PC-9 (cell line): ENCODE measurements at regions not wholly inside any gene's neighbourhood (a gene's known extent, or its start where the extent isn't known, plus 50 kb on each side); places are given as distances from the start of the nearest gene placed in this dataset.

Experiments
- BruUV-seq: library from RNA; stranded (reverse); fragments of 400-500 nt; replicated peaks from 2 replicates; lab custom pipeline; 2021; lab: Mats Ljungman, UMichigan
- CTCF ChIA-PET: fragments of 300-600 bp; sonication (Branson Sonifier 250); formaldehyde crosslinking; loops from one replicate; lab custom pipeline; 2022; ENCODE audit warnings: antibody characterized with exemption; lab: Charles Lee
- POLR2A ChIA-PET: fragments of 300-600 bp; sonication (Branson Sonifier 250); formaldehyde crosslinking; loops from one replicate; lab custom pipeline; 2022; ENCODE audit warnings: antibody characterized with exemption; ENCODE audit not compliant: unreplicated experiment; lab: Charles Lee
- DNase-seq, 2 experiments: peaks; one replicate each; pipeline versions ENCODE4 v3.0.0 to v3.0.0-alpha.2; 2015 to 2022; ENCODE audit warnings: mixed read lengths in 1 of 2
- H2AFZ ChIP-seq: fragments of 200-600 bp; sonication (generic); 2 replicates; pipeline ENCODE4 v1.8.1; 2017; ENCODE audit warnings: antibody characterized with exemption
- H3F3A ChIP-seq: fragments of 200-600 bp; sonication (generic); 2 replicates; pipeline ENCODE4 v1.8.1; 2017; ENCODE audit warnings: antibody characterized with exemption, mild to moderate bottlenecking, low read depth; ENCODE audit not compliant: insufficient read depth
- H3K27ac ChIP-seq: fragments of 200-600 bp; sonication (generic); 2 replicates; pipeline ENCODE4 v1.6.1; 2016; ENCODE audit warnings: mixed run types
- H3K27me3 ChIP-seq: fragments of 200-600 bp; sonication (generic); 2 replicates; pipeline ENCODE4 v1.6.1; 2016; ENCODE audit warnings: low read depth, mixed run types; ENCODE audit not compliant: insufficient read depth
- H3K36me3 ChIP-seq: fragments of 200-600 bp; sonication (generic); 2 replicates; pipeline ENCODE4 v1.6.1; 2016; ENCODE audit warnings: low read depth, mixed run types
- H3K4me1 ChIP-seq: fragments of 200-600 bp; sonication (generic); replicated peaks from 2 replicates; pipeline ENCODE4 v1.6.1; 2016; ENCODE audit warnings: mixed run types; ENCODE audit not compliant: insufficient read depth
- H3K4me2 ChIP-seq: fragments of 200-600 bp; sonication (generic); 2 replicates; pipeline ENCODE4 v1.6.1; 2017; ENCODE audit warnings: mixed run types
- H3K4me3 ChIP-seq: fragments of 200-600 bp; sonication (generic); 2 replicates; pipeline ENCODE4 v1.6.1; 2016; ENCODE audit warnings: mixed run types
- H3K79me2 ChIP-seq: fragments of 200-600 bp; sonication (generic); 2 replicates; pipeline ENCODE4 v1.6.1; 2017; ENCODE audit warnings: low read depth, mixed run types
- H3K9me2 ChIP-seq: fragments of 200-600 bp; sonication (generic); 2 replicates; pipeline ENCODE4 v1.8.1; 2017; ENCODE audit warnings: mild to moderate bottlenecking; ENCODE audit not compliant: insufficient read depth
- H3K9me3 ChIP-seq: fragments of 200-600 bp; sonication (generic); 2 replicates; pipeline ENCODE4 v1.8.1; 2016; ENCODE audit warnings: low read depth; ENCODE audit not compliant: insufficient read depth
- H4K20me1 ChIP-seq: fragments of 200-600 bp; sonication (generic); 2 replicates; pipeline ENCODE4 v1.8.1; 2017; ENCODE audit not compliant: insufficient read depth
- CTCF ChIP-seq: fragments of 200-600 bp; sonication (generic); conservative IDR thresholded peaks from 2 replicates; pipeline ENCODE4 v1.6.1; 2017; ENCODE audit warnings: mixed run types, antibody characterized with exemption, mild to moderate bottlenecking, moderate library complexity
- EZH2 ChIP-seq: fragments of 200-600 bp; sonication (generic); IDR thresholded peaks from 2 replicates; pipeline ENCODE4 v1.8.0; 2017; ENCODE audit warnings: antibody characterized with exemption, low read depth
- intact Hi-C: fragments of 100-400 bp; cut with micrococcal nuclease; formaldehyde crosslinking; loops from one replicate; pipeline ENCODE4 v1.10.0; 2022; ENCODE audit not compliant: unreplicated experiment

DNA sequence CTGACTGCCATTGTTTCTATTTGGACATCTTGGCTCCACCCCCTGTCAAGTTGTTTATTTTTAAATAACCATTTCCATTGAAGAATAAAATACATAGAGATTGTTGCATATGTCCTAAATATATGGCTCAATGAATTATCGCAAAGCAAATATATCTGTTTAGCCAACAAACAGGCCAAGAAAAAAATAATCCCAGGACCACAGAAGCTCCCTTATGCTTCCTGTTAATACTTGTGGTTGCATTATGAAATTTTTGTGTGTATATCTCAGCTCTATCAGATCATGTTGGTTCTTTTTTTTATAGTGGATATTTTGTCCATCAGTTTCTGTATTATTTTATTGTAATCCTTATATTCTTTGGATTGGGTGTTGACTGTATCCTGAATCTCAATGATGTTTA, 53.4 kb upstream of the CYP2C8 start:
- no peaks in the 10 kb centered on the region for H3K79me2 ChIP-seq
- H3K27ac ChIP-seq, result no peak overlapping the region
- H2AFZ ChIP-seq, result no peak overlapping the region
- H3K36me3 ChIP-seq, result no peaks in the 10 kb centered on the region
- H3K9me2 ChIP-seq, result no peaks in the 10 kb centered on the region
- POLR2A ChIA-PET, result no interaction called here
- no peaks in the 10 kb centered on the region for H3K27me3 ChIP-seq
- no peak overlapping the region for H3K4me3 ChIP-seq
- no peak overlapping the region for H3K4me2 ChIP-seq
- CTCF ChIA-PET, result no interaction called here
- H4K20me1 ChIP-seq, result no peaks in the 10 kb centered on the region
- H3K9me3 ChIP-seq, result no peaks in the 10 kb centered on the region
- intact Hi-C loops, result no loop called here
- DNase-seq, result no peak
- H3K4me1 ChIP-seq, result no peaks in the 10 kb centered on the region
- no peaks in the 10 kb centered on the region for H3F3A ChIP-seq
- no TSS peak for BruUV-seq
- TF ChIP-seq CTCF, result no peak
- TF ChIP-seq EZH2, result no peak

DNA sequence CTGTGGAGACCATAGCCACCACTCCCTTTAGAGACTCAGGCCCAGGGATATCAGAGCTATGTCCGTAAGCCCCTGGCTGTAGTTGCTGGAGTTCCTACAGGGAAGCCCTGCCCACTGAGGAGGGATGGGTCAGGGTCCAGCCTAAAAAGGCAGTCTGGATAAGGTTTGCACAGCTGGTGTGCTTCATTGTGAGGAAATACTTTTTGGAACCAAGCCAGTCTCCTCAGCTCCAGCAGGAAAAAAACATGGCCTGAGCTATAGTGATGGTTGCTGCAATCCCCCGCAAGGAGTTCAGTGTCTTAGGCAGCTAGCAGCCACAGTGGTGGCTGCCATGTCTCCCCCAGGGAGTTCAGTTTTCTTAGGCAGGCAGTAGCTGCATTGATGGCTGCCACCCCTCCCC, 52.6 kb upstream of the CYP2C8 start:
- ChIA-PET POLR2A (no interaction called here), CTCF (no interaction called here)
- H4K20me1 ChIP-seq, result no peaks in the 10 kb centered on the region
- H3F3A ChIP-seq, result no peaks in the 10 kb centered on the region
- no peak overlapping the region for H3K4me3 ChIP-seq
- no peak for TF ChIP-seq EZH2
- no peak for TF ChIP-seq CTCF
- H3K9me3 ChIP-seq, result no peaks in the 10 kb centered on the region
- no peaks in the 10 kb centered on the region for H3K79me2 ChIP-seq
- BruUV-seq, result no TSS peak
- DNase-seq, result no peak
- no peaks in the 10 kb centered on the region for H3K4me1 ChIP-seq
- no peaks in the 10 kb centered on the region for H3K36me3 ChIP-seq
- H3K9me2 ChIP-seq, result no peaks in the 10 kb centered on the region
- H3K27me3 ChIP-seq, result 0 out of 2 replicates have a peak, but pooled peaks cover under 1% of the 10 kb centered on the region
- no peak overlapping the region for H3K27ac ChIP-seq
- intact Hi-C loops, result no loop called here
- no peak overlapping the region for H2AFZ ChIP-seq
- no peak overlapping the region for H3K4me2 ChIP-seq
